AG20443 (cell line): ENCODE measurements at regions not wholly inside any gene's neighbourhood (a gene's known extent, or its start where the extent isn't known, plus 50 kb on each side); places are given as distances from the start of the nearest gene placed in this dataset.
A peak's percentile ranks its signal among the peaks of the same experiment; 100 is the strongest.
"Not testable (repeated sequence)": the region's sequence is repeated elsewhere in the genome, so short reads cannot be mapped to it uniquely, and the experiment has no call there.

ENCODE experiments used
- DNase-seq: peaks from one replicate; pipeline ENCODE4 v3.0.0; 2012; ENCODE audit warnings: low spot score, mixed read lengths

GRCh38 chrX:78603908-78604307 is 55.2 kb downstream of the RTL3 start:
- DNase-seq, result no peak

- no peak for DNase-seq
These were observed 63.1 kb downstream of the RTL3 start for GRCh38 chrX:78595901-78596502.

- DNase-seq, result no peak
These were observed 65.4 kb downstream of the RTL3 start for GRCh38 chrX:78593701-78594100.

DNA sequence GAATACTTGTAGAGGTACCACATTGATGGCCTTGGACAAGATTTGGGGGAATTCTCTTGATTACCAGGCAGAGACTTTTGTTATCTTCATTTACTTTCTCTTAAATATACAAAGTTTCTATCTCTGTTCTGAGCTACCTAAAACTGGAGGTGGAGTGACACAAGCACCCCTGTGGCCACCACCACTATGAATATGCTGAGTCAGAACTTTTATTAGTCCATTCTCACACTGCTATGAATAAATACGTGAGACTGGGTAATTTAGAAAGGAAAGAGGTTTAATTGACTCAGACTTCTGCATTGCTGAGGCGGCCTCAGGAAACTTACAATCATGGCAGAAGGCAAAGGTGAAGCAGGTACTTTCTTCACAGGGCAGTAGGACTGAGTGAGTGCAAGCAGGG is 67.1 kb downstream of the RTL3 start:
- DNase-seq, result no peak

DNA sequence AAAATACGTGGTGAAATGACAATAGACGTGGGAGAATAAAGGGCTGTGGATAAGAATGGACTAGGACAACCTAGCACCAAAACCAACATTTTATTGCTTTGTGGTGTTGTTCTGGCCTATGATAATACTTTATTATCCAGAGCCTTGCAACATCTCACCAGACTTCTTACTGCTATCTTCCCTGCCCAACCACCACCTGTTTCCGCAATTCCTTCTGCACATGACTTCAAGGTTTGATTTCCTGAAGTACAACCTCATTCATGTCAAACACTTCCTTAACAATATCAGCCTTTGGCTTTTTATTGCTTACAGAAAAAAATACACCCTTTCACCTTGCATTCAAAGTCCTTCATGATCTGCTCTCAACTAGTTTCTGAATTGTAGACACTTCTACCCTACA is 84.8 kb downstream of the RTL3 start:
- no peak for DNase-seq

DNA sequence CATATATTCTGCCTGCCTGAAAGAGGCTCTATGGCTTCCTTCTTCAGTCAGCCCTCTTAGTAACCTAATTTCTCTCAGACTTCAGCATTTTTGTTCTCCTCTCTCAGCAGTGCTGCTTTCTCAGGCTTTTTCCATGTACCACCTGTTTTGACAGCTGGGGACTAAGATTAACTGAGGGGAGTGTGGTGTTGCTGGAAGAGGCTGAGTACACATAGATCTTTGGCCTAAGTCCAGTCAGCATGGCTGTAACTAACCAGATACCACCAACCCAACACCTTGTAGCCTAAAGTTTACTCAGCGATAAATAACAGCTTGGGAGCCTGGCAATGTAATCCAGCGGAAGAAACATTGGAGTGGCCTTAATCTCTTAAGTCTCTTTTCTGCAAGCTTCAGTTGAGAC is 85.5 kb downstream of the RTL3 start:
- DNase-seq, result no peak

DNA sequence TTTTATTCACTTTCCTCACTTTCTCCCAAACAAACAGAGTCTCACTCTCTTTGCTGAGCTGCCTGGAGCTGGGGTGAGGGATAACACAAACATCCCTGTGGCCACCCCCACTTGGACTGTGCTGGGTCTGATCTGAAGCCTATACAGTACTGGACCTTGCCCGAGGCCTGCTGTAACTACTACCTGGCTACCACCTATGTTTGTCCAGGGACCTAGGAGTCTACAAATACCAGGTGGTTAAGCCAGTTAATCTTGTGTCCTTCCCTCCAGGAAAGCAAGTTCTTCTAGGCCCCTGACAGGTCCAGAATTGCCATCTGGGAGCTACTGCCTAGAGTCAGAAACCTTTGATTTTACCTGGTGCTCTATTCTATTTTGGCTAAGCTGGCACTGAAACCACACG is 87.3 kb downstream of the RTL3 start:
- DNase-seq, result no peak

DNA sequence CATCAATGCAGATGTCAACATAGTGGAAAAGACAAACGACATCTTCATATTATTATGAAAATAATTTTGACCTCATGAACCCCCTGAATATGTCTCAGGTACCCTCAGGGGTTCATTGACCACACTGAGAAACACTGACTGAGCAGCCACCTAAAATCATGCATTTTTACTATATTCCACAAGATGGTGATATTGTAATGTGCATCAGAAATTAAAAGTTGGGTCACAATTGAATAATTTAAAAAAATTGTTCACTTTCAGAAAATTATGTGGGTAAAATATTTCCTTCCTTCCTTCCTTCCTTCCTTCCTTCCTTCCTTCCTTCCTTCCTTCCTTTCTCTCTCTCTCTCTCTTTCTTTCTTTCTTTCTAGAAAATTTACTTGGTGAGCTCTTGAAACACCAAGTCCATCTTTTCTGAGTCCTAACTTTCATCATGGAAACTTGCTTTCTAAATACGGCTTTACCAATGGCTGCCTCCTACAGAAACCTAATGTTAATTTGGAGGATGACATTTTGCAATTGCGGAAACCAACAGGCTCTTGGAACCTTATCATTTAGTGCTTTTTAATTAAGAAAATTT is 103.6 kb downstream of the RTL3 start:
- DNase-seq, result peak; percentile 12

- DNase-seq, result not testable (repeated sequence)
These were observed 106.5 kb downstream of the RTL3 start for GRCh38 chrX:78552628-78553027.

DNA sequence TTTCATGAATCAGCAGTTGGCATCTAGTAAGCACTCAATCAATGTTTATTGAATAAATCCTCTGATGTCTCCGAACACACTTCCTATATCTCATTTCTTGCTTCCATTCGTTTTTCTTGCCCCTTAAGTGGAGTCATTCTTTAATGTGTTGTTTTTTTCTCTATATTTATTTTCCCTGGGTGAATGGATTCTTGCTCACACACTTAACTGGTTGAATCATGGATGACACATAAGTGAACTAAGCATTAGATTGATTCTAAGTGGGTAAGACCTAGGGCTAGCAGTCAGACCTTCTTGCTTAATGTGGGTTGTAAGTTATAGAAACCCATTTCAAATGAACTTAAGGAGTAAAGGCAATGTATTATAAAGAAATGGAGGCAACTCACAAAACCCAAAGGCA is 111.1 kb downstream of the RTL3 start:
- peak; percentile 5 for DNase-seq

DNA sequence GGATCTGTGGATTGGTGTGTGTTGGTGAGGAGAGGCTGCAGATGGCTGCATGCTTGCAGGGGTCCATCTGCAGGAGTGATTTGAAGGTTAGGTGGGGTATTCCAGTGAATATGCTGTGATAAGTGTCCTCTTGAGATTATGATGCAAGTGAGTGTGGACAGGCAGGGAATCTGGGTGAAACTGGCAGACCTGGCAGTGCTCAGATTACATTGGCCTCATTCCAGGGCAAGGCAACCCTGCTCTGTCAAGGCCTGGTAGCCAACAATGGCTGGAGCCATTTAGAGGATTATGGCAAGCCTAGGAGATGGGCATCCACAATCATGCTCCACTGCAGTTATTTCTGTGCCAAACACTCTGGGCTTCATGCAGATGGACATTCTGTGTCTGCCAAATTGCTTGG is 113.9 kb downstream of the RTL3 start:
- DNase-seq, result no peak

GRCh38 chrX:78543281-78543680 is 115.8 kb downstream of the RTL3 start:
- no peak for DNase-seq

DNA sequence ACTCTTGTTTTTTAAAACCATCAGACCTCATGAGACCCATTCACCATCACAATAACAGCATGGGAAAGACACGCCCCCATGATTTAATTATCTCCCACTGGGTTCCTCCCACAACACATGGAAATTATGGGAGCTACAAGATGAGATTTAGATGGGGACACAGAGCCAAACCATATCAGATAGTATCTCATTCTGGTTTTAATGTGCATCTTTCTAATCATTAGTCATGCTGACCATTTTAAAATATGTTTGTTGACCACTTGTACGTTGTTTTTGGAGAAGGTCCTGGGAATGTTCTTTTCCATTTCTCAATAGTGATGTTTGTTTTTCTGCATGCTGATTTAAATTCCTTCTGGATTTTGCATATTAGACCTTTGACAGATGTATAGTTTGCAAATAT is 119.0 kb downstream of the RTL3 start:
- DNase-seq, result no peak

GRCh38 chrX:78534221-78534620 is 124.9 kb downstream of the RTL3 start:
- DNase-seq, result no peak

DNA sequence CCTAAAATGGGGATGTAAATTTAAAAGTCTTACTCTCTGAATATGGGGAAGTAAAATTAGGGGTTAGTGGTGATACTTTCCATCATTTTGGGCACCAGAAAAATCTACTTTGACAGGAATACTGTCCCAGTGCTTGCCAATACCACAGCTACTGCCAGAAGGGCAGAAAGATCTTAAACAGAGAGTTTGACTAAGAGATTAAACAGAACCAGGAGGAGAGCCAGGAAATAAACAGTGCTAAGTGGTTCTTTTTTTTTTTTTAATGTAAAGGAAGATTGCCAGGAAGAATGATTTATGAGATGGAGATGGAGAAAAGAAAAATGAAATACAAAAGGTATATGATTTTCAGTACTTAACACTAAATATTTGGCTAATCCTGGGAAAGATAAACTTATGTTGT is 126.8 kb downstream of the RTL3 start:
- no peak for DNase-seq

- no peak for DNase-seq
These were observed 131.3 kb downstream of the RTL3 start for GRCh38 chrX:78527818-78528217.

DNA sequence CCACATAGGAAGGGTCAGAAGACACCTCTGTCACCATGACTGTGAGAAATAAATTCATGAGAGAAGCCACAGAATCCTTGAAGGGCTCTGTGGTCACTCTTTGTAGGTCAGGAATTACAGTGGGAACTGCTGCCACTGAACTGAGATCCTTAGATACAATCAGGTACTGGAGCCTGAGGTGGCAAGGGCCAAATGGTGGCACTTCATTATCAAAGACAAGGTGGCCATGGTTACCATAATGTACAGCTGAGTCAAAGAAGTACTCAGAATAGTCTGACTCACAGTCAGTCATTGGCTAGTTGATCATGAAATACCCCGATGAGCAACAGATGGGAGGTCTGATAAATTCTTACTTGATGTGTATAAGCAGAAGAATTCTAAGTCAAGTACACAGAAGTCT is 131.9 kb downstream of the RTL3 start:
- peak; percentile 14 for DNase-seq

DNA sequence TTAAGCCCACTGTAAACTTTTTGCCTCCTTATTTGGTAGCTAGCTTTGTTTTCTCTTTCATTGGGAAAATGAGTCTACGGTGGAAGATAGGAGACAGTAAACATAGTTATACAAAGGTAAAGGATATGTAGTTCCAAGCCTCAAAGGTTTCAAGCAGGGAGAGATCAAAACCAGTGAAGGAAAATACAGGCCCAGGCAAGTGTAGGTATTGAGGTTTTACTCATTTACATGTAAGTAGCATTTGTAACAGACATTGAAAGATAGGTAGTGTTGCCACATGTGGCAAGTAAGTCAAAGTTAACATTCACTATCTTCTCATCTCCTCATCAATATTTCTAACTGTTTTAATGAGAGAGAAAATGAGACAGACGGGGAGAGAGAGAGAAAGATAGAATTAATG is 136.5 kb downstream of the RTL3 start:
- DNase-seq, result no peak

GRCh38 chrX:78517124-78517523 is 142.0 kb downstream of the RTL3 start:
- DNase-seq, result no peak

- no peak for DNase-seq
These were observed 144.3 kb downstream of the RTL3 start for GRCh38 chrX:78514852-78515251.

- DNase-seq, result no peak
These were observed 145.0 kb downstream of the RTL3 start for GRCh38 chrX:78513971-78514738.

DNA sequence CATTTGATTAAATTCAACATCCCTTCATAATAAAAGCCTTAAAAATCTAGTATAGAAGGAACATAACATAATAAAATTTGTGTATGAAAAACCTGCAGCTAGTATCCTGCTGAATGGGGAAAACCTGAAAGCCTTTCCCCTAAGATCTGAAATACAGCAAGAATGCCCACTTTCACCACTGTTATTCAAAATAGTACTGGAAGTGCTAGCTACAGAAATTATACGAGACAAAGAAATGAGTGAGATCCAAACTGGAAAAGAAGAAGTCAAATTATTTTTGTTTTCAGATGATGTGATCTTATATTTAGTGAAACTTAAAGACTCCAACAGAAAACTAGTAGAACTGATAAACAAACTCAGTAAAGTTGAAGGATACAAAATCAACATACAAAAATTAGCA is 152.9 kb downstream of the RTL3 start:
- no peak for DNase-seq

- no peak for DNase-seq
These were observed 162.6 kb downstream of the RTL3 start for GRCh38 chrX:78496483-78496882.

- DNase-seq, result no peak
These were observed 165.8 kb upstream of the CYSLTR1 start for GRCh38 chrX:78493180-78493579.
